ENCODE measurements at regions not wholly inside any gene's neighbourhood (a gene's known extent, or its start where the extent isn't known, plus 50 kb on each side); places are given as distances from the start of the nearest gene placed in this dataset.

DNA sequence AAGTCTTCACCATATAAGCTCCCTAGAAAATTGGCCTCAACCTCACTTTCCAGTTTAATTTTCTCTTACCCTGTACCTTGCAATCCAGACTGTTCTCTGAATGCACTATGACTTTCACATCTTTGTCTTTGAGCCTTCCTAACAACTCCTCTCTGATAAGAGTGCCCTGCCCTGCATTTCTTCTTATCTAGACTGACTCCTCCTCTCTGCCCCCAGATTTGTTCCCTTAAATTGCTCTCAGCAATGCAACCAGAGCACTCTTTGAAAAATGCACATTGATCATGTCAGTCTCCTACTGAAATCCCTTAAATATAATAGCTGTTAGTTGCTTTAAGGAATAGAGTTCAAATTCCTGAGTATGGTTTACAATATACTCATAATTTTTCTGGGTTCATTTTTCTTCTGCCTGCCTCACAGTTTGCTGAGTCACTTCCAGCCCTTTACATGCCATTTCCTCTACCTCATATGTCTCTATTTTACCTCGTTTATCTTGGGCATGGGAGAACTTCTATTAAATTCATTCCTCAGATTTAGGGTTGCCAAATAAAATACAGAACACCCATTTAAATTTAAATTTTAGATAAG is 582.7 kb upstream of the AADAT start:
- Mint-ChIP-seq H3K27me3 (no peaks in the 10 kb centered on the region), H3K4me1 (no peaks in the 10 kb centered on the region), H3K4me3 (no peak overlapping the region), H3K27ac (no peak overlapping the region), H3K9me3 (peaks cover 0 to 17% (median 4%) of the 10 kb centered on the region in 11 donors), H3K36me3 (no peaks in the 10 kb centered on the region)
- CTCF ChIA-PET = no interaction called here
- intact Hi-C loops (cut with micrococcal nuclease) = no loop called here
- POLR2A ChIA-PET = no interaction called here
- Histone ChIP-seq H3K27me3 (ENCODE audit: control insufficient read depth in 2 of 2, insufficient read depth in 2 of 2, low read length in 2 of 2) (no peaks in the 10 kb centered on the region), H3K4me3 (ENCODE audit: low read length) (no peak overlapping the region), H3K9me3 (ENCODE audit: control insufficient read depth in 2 of 3, low read length in 3 of 3) (no peaks in the 10 kb centered on the region), H3K4me1 (ENCODE audit: control insufficient read depth in 2 of 2, insufficient read depth in 2 of 2, low read length in 2 of 2) (no peaks in the 10 kb centered on the region), H3K36me3 (ENCODE audit: control insufficient read depth in 2 of 3, insufficient read depth in 3 of 3, low read length in 3 of 3) (no peaks in the 10 kb centered on the region), H3K27ac (ENCODE audit: low read depth, low read length) (no peak overlapping the region)
- ATAC-seq (no peak), DNase-seq (no peak)

- no peak for DNase-seq
- H3K36me3 ChIP-seq (ENCODE audit: control insufficient read depth in 2 of 3, insufficient read depth in 3 of 3, low read length in 3 of 3) = no peaks in the 10 kb centered on the region
These were observed 581.4 kb upstream of the AADAT start for GRCh38 chr4:170671171-170671570.

DNA sequence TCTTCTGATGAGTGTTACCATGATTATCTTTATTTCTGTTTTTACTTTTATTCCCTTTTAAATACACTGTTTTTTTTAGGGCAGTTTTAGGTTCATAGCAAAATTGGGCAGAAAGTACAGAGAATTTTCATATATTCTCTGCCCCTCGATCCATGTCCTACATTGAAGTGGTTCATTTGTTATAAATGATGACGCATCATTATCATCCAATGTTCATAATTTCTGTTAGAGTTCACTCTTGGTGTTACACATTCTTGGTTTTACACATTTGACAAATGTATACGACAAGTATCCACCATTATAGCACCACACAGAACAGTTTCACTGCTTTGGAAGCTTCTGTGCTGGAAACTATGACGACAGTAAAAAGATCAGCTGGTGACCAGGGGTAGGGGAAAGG is 578.1 kb upstream of the AADAT start:
- DNase-seq (no peak), ATAC-seq (no peak)
- H3K36me3 Mint-ChIP-seq = no peaks in the 10 kb centered on the region
- H3K36me3 ChIP-seq (ENCODE audit: control insufficient read depth in 2 of 3, insufficient read depth in 3 of 3, low read length in 3 of 3) = no peaks in the 10 kb centered on the region
- no peak overlapping the region for H3K4me3 ChIP-seq (ENCODE audit: low read length)
- ChIA-PET CTCF (no interaction called here), POLR2A (no interaction called here)
- no peak overlapping the region for H3K27ac ChIP-seq (ENCODE audit: low read depth, low read length)
- H3K4me1 ChIP-seq (ENCODE audit: control insufficient read depth in 2 of 2, insufficient read depth in 2 of 2, low read length in 2 of 2) = no peaks in the 10 kb centered on the region
- H3K4me1 Mint-ChIP-seq = no peaks in the 10 kb centered on the region
- H3K27me3 ChIP-seq (ENCODE audit: control insufficient read depth in 2 of 2, insufficient read depth in 2 of 2, low read length in 2 of 2) = no peaks in the 10 kb centered on the region
- H3K4me3 Mint-ChIP-seq = no peak overlapping the region
- no peaks in the 10 kb centered on the region for H3K9me3 ChIP-seq (ENCODE audit: control insufficient read depth in 2 of 3, low read length in 3 of 3)
- H3K9me3 Mint-ChIP-seq = peaks cover 0 to 17% (median 3%) of the 10 kb centered on the region in 11 donors
- H3K27ac Mint-ChIP-seq = no peak overlapping the region
- H3K27me3 Mint-ChIP-seq = no peaks in the 10 kb centered on the region
- intact Hi-C loops (cut with micrococcal nuclease) = no loop called here

More at GRCh38 chr4:170671171-170671570, 581.4 kb upstream of the AADAT start:
- POLR2A ChIA-PET = no interaction called here
- Histone ChIP-seq H3K9me3 (ENCODE audit: control insufficient read depth in 2 of 3, low read length in 3 of 3) (no peaks in the 10 kb centered on the region), H3K27ac (ENCODE audit: low read depth, low read length) (no peak overlapping the region), H3K27me3 (ENCODE audit: control insufficient read depth in 2 of 2, insufficient read depth in 2 of 2, low read length in 2 of 2) (no peaks in the 10 kb centered on the region), H3K4me3 (ENCODE audit: low read length) (no peak overlapping the region), H3K4me1 (ENCODE audit: control insufficient read depth in 2 of 2, insufficient read depth in 2 of 2, low read length in 2 of 2) (no peaks in the 10 kb centered on the region)
- CTCF ChIA-PET = no interaction called here
- ATAC-seq = no peak
- Mint-ChIP-seq H3K9me3 (peaks cover 0 to 14% (median 3%) of the 10 kb centered on the region in 11 donors), H3K4me3 (no peak overlapping the region), H3K4me1 (no peaks in the 10 kb centered on the region), H3K27ac (no peak overlapping the region), H3K36me3 (no peaks in the 10 kb centered on the region), H3K27me3 (no peaks in the 10 kb centered on the region)
- intact Hi-C loops (cut with micrococcal nuclease) = no loop called here

- Mint-ChIP-seq H3K4me1 (no peaks in the 10 kb centered on the region), H3K27me3 (no peaks in the 10 kb centered on the region), H3K9me3 (peaks cover under 1 to 12% (median 3%) of the 10 kb centered on the region in 11 donors), H3K4me3 (no peak overlapping the region), H3K36me3 (no peaks in the 10 kb centered on the region), H3K27ac (no peak overlapping the region)
- H3K27ac ChIP-seq (ENCODE audit: low read depth, low read length) = no peak overlapping the region
- no peaks in the 10 kb centered on the region for H3K36me3 ChIP-seq (ENCODE audit: control insufficient read depth in 2 of 3, insufficient read depth in 3 of 3, low read length in 3 of 3)
- DNase-seq = no peak
- CTCF ChIA-PET = no interaction called here
- no peaks in the 10 kb centered on the region for H3K9me3 ChIP-seq (ENCODE audit: control insufficient read depth in 2 of 3, low read length in 3 of 3)
- intact Hi-C loops (cut with micrococcal nuclease) = no loop called here
- no peak for ATAC-seq
- POLR2A ChIA-PET = no interaction called here
- no peaks in the 10 kb centered on the region for H3K4me1 ChIP-seq (ENCODE audit: control insufficient read depth in 2 of 2, insufficient read depth in 2 of 2, low read length in 2 of 2)
- no peaks in the 10 kb centered on the region for H3K27me3 ChIP-seq (ENCODE audit: control insufficient read depth in 2 of 2, insufficient read depth in 2 of 2, low read length in 2 of 2)
- no peak overlapping the region for H3K4me3 ChIP-seq (ENCODE audit: low read length)
These were observed 577.2 kb upstream of the AADAT start for GRCh38 chr4:170666909-170667308.

GRCh38 chr4:170662250-170662649 is 572.5 kb upstream of the AADAT start:
- ATAC-seq = no peak
- H3K27ac Mint-ChIP-seq = no peak overlapping the region

GRCh38 chr4:170657761-170658160 is 568.0 kb upstream of the AADAT start:
- no peak for ATAC-seq
- no peak for DNase-seq
- no peaks in the 10 kb centered on the region for H3K27me3 ChIP-seq (ENCODE audit: control insufficient read depth in 2 of 2, insufficient read depth in 2 of 2, low read length in 2 of 2)
- ChIA-PET POLR2A (no interaction called here), CTCF (no interaction called here)
- no peak overlapping the region for H3K27ac ChIP-seq (ENCODE audit: low read depth, low read length)
- no peaks in the 10 kb centered on the region for H3K27me3 Mint-ChIP-seq
- H3K9me3 Mint-ChIP-seq = peaks cover 0 to 15% (median 4%) of the 10 kb centered on the region in 11 donors
- H3K36me3 ChIP-seq (ENCODE audit: control insufficient read depth in 2 of 3, insufficient read depth in 3 of 3, low read length in 3 of 3) = no peaks in the 10 kb centered on the region
- H3K4me1 Mint-ChIP-seq = no peaks in the 10 kb centered on the region
- no peaks in the 10 kb centered on the region for H3K4me1 ChIP-seq (ENCODE audit: control insufficient read depth in 2 of 2, insufficient read depth in 2 of 2, low read length in 2 of 2)
- H3K36me3 Mint-ChIP-seq = no peaks in the 10 kb centered on the region
- H3K4me3 ChIP-seq (ENCODE audit: low read length) = no peak overlapping the region
- intact Hi-C loops (cut with micrococcal nuclease) = no loop called here
- H3K4me3 Mint-ChIP-seq = no peak overlapping the region
- no peak overlapping the region for H3K27ac Mint-ChIP-seq
- H3K9me3 ChIP-seq (ENCODE audit: control insufficient read depth in 2 of 3, low read length in 3 of 3) = no peaks in the 10 kb centered on the region

More at GRCh38 chr4:170662250-170662649, 572.5 kb upstream of the AADAT start:
- ChIA-PET CTCF (no interaction called here), POLR2A (no interaction called here)
- Histone ChIP-seq H3K27ac (ENCODE audit: low read depth, low read length) (no peak overlapping the region), H3K4me3 (ENCODE audit: low read length) (no peak overlapping the region), H3K9me3 (ENCODE audit: control insufficient read depth in 2 of 3, low read length in 3 of 3) (no peaks in the 10 kb centered on the region), H3K27me3 (ENCODE audit: control insufficient read depth in 2 of 2, insufficient read depth in 2 of 2, low read length in 2 of 2) (no peaks in the 10 kb centered on the region), H3K4me1 (ENCODE audit: control insufficient read depth in 2 of 2, insufficient read depth in 2 of 2, low read length in 2 of 2) (no peaks in the 10 kb centered on the region), H3K36me3 (ENCODE audit: control insufficient read depth in 2 of 3, insufficient read depth in 3 of 3, low read length in 3 of 3) (no peaks in the 10 kb centered on the region)
- no peak overlapping the region for H3K4me3 Mint-ChIP-seq
- intact Hi-C loops (cut with micrococcal nuclease) = no loop called here
- no peak for DNase-seq
- no peaks in the 10 kb centered on the region for H3K27me3 Mint-ChIP-seq
- H3K4me1 Mint-ChIP-seq = no peaks in the 10 kb centered on the region
- H3K36me3 Mint-ChIP-seq = no peaks in the 10 kb centered on the region
- H3K9me3 Mint-ChIP-seq = peaks cover 0 to 6% (median 4%) of the 10 kb centered on the region in 11 donors

DNA sequence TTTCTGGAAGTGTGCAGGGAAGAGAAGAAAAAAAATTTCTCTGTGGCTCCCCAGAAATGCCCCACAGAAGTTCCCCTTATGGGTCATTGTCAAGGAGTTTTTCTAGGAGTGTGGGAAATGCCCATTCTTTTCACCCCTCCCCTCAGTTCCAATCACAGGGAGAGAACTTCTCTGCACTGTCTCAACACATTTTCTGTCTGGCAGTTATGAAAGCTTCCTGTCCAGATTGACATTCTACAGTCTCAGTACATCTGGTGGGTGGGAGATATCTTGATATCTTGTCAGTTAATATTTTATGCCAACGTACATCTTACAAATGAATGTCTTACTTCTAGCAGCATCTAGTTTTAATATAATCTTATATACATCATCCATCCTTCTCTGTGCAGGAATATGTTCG is 566.8 kb upstream of the AADAT start:
- Histone ChIP-seq H3K4me1 (ENCODE audit: control insufficient read depth in 2 of 2, insufficient read depth in 2 of 2, low read length in 2 of 2) (no peaks in the 10 kb centered on the region), H3K4me3 (ENCODE audit: low read length) (no peak overlapping the region), H3K9me3 (ENCODE audit: control insufficient read depth in 2 of 3, low read length in 3 of 3) (no peaks in the 10 kb centered on the region), H3K27ac (ENCODE audit: low read depth, low read length) (no peak overlapping the region), H3K27me3 (ENCODE audit: control insufficient read depth in 2 of 2, insufficient read depth in 2 of 2, low read length in 2 of 2) (no peaks in the 10 kb centered on the region), H3K36me3 (ENCODE audit: control insufficient read depth in 2 of 3, insufficient read depth in 3 of 3, low read length in 3 of 3) (no peaks in the 10 kb centered on the region)
- Mint-ChIP-seq H3K4me3 (no peak overlapping the region), H3K27me3 (no peaks in the 10 kb centered on the region), H3K4me1 (no peaks in the 10 kb centered on the region), H3K36me3 (no peaks in the 10 kb centered on the region), H3K27ac (no peak overlapping the region), H3K9me3 (peaks cover 0 to 15% (median 3%) of the 10 kb centered on the region in 11 donors)
- DNase-seq (no peak), ATAC-seq (no peak)
- CTCF ChIA-PET = no interaction called here
- intact Hi-C loops (cut with micrococcal nuclease) = no loop called here
- POLR2A ChIA-PET = no interaction called here
